Anterior cingulate cortex (tissue), 58 donors: ENCODE measurements at regions not wholly inside any gene's neighbourhood (a gene's known extent, or its start where the extent isn't known, plus 50 kb on each side); places are given as distances from the start of the nearest gene placed in this dataset.
A peak's percentile ranks its signal among the peaks of the same experiment; 100 is the strongest.

ENCODE experiments used
- DNase-seq, 58 donors: peaks; one replicate each; lab custom pipeline; 2025; lab: John Stamatoyannopoulos, UW

DNA sequence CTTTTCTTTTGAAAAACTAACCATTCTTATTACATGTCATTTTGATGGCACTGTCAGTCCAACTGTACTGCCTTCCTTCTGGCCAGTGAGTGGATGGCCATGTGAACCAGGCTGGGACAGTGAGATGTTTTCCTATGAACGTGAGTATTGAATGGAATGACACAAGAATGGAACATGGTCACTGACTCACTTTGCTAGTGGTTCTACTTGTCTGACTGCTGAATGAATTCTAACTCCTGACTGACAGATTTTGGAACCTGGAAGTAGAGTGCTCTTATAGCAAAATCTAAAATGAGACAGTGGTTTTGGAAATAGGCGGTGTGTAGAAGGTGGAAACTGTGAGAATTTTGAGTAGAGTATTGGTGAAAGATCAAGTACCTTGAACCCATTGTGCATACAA, 606.9 kb upstream of the KCNMB2 start:
- no peak for DNase-seq

DNA sequence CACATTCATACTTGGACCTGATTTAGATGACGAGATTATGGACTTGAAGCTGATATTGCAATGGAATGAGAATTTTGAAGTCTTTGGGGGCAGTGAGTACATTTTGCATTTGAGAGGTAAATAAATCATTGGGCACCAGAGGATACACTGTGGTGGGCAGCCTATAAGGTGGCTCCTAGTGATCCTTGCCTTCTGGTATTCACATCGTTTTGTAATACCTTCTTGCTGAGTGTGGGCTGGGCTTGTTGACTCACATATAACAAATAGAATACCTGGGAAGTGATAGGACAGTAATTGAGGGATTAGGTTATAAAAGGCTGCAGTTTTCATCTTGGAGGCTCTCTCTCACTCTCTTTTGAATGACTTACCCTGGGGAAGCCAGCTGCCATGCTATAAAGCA, 605.5 kb upstream of the KCNMB2 start:
- no peak for DNase-seq

DNA sequence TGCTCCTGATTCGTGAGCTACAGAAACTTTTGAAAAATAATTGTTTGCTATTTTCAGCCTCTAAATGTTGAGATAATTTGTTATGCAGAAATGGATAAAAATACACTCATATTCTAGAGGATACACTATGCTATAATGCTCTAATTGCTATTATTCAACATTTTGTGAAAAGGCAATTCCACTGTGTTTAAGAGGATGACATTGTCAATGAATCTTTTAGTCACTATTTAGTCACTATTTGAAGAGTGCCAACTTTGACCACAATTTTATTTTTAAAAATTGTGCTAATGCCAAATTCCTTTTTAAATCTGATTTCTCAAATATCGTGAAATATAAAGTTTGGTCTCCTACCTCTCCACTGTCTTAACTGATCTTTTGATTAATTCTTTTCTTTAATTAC, 604.9 kb upstream of the KCNMB2 start:
- DNase-seq = no peak

DNA sequence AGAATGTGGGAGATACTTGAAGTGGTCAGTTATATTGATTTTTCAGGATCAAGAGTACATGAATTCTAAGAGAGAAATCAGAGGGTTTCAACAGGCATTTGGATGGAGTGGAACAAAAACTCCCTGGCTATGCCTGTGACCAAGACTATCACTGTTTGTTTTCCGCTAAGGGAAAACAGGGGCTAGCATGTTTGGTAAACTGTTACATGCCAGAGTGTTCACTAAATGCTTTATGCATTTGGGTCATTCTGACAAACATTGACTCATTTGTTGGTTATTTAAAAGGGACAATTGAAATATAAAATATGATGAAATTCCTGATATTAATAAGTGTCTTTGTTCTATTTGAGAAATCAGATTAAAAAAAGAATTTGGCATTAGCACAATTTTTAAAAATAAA, 603.9 kb upstream of the KCNMB2 start:
- DNase-seq = no peak

DNA sequence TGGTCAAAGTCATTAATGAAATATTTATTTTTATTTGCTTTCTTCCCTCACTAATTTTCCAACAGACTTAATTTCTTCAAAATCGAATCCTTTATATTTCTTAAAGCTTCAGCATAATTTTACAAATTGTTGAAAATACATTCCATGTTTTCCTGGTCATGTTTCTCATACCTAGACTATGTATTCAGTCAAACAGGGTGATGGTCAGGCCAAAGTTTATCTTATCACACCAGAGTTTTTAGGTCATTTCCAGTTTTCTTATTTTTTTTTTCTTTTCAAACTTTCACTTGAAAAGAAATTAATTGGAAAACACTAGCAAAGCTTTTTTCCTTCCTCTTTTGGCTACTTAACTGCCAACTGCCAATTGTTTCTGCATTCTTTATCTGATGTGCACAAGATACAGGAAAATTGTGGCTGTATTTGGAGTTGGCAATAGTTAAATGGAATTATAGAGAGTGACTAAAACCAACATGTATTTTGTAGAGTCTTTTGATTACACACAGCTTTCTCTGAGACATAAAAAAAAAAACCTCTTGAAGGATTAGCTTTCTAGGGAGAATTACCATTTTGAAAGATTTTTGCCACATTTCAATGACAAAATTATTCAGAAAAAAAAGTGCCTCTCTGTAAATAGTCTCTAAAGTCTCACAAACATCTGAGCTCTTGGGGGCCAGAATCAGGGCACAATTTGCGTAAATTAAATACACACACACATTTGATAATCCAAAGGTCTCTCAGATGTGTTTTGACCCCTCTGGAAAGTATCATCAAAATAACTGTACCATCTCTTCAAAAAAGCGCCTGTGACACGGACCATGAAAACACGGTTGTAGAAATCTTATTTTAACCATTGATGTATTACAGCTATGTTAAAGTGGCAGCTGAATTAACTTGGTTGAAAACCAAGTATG, 603.2 kb upstream of the KCNMB2 start:
- DNase-seq = no peak

DNA sequence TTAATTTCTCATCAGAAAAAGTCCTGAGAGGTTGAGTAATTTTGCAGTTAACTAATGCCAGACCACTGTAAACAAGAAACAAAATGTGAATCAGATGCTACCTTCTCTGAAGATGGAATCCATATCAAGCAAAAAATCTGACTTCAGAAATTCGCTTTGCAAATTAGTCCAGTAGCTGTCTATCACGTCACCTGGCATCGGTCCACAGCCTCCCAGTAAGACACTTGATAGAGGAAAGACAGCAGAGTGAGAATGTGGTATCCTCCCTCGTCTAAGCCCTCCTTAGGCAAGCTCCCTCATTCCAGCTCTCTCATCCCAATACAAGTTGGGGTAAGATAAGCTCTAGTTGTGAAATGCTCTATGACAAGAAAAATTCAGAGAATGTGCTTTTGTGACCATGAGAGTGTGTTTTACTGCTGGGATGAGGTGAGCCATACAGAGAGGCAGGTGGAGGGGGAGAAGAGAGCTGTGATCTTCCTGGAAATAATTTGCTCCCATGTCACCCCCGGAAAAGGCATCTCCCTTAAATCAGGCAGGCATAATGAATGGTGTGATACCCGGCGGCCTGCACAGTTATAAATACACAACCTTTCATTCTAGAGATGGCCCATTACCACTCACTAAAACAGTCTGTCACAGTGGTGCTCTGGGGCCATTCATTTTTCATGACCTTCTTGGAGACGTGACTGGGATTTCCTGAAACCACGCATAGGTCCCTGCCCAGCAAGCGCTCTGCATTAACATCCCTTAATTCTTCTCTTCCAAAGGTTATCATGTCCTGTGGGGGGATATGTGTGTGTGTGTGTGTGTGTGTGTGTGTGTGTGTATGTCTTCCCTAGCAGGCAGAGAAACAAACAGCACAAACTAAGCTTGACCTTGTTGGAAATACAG, 602.0 kb upstream of the KCNMB2 start:
- DNase-seq = peak in 1 of 58 donors; percentile 0

DNA sequence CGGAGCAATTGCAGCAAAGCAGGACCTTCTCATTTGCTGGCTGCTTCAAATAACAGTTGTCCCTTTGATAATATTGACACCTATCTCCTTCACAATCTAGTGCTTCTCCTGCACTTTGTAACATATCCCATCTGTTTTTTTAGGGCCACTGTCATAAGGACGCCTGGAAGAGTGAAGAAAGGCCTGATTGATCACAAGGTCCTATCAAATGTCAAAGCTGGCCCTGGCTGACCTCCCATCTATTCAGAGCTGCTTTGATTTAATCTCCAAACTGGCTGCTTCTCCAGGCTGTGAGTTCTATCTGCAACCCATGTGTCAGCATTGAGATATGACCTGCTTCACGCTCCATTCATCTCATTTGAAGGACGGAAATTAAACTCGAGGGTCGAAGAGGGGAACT, 601.2 kb upstream of the KCNMB2 start:
- DNase-seq = no peak

DNA sequence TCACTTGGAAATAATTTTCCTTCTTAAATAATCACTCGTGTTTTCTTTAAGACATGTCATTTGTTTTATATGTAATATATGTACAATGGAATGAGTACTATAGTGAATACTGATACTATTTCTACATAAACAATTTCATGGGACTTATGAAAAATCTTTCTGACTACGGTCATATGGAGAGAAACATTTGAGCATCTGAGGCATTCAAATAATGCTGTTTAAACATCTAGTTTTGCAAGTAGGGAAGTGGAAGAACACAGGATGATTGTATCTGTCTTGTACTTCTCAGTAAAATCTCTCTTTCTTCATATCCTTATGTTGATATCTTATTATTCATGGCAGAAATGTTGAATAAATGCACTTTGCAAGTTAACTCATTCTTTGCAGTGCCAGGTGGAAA, 599.5 kb upstream of the KCNMB2 start:
- no peak for DNase-seq

DNA sequence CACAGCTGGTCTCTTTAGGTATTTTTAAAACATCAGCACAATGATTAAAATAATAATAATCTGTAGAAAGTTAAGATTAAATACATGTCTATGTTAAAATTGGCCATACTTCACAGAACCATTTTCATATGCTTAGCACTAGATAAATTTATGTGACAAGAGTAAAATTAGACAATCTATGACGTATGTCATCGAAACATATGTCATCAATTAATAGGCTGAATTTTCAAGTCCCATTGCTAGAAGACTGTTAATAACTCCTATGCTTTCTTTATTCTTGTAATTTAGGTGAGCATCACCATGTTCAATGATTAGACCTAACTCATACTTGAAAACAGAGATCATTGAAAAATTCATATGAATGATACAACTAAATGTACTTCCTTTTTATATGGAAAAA, 593.3 kb upstream of the KCNMB2 start:
- DNase-seq = no peak

DNA sequence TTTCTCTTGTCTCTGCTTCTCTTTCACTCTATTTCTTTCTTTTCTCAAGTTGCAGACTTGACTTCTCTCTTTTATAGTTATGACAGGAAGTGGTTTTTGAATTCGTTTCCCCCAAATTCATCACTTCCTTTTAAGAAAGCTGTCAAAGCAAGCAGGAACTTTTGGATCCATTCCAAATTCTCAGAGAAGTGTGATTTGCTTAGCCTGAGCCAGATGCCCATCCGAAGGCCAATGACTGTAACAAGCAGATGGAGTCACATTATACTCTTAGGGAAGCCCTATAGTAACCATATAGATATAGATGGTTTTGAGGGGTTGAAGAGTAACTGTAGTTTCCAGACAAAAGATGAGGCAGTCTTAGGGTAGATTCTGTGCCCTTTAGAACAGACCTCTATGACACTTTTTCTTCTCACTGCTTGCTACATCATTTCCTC, 592.0 kb upstream of the KCNMB2 start:
- no peak for DNase-seq

DNA sequence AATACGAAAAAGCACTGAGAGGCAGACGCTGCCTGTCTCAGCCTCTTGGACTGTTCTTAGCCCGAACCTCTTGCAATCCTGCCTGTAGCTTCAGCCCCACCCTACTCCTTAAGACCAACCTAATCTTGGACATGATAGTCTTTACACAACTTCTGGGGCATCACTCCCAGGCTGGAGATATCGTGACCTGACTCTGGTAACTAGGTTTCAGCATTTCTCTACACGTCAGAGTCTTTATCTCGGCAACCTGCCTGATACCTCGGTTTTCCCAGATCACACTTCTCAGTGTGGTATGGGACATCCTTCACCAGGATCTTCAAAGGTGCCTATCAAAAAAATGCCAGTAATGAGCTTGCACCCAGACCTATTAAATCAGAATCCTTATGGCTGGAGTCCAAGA, 590.2 kb upstream of the KCNMB2 start:
- no peak for DNase-seq

DNA sequence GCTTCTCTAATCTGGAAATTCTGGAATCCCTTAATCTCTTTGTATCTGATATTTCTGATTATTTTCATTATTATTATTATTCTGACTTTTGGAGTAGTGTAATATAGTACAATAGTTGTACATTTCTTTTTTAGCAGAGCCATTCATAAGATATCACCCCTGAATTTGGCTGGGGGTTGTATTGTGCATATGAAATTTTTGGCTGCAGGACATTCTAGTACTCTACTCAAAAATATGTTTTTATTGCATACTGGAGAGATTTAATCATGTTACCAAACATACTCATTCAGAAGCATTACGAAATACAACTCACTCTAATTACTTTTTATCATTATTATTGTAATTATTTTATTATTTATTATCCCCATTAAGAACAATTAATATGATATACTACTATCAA, 589.7 kb upstream of the KCNMB2 start:
- DNase-seq = no peak

DNA sequence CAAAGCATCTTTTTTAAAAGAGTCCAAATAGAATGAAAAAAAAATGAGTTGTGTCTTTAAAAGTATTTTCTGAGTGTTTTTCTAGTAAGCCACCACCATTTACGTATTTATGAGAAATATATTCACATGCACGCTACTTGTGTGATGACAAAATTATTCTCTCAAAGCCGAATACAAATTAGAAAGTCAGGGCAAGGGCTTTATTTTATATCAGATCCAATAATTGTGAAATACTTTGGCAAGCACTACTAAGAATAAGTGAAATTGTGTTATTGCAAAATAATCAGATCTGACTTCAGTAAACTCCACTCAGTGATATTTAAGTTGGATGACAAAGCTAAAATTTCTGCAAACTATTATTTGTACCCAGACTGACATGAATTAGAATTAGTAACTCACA, 589.3 kb upstream of the KCNMB2 start:
- no peak for DNase-seq

DNA sequence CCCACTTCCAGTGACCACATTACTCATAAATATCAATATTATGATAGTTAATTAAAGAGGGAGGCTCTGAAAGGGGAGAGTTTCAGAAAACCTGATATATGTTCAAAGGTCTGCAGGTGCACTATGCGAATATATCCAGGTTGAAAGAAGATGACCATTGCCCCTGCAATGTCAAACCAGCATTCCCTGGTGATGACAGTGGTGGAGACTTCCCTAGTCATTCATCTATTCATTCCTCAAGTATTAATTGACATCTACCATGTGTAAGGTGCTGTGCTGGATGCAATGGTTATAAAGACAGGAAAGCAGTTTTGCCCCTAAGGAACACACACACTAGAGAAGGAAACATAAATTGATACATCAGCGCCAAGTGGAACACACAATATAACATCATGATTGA, 588.3 kb upstream of the KCNMB2 start:
- DNase-seq = no peak

DNA sequence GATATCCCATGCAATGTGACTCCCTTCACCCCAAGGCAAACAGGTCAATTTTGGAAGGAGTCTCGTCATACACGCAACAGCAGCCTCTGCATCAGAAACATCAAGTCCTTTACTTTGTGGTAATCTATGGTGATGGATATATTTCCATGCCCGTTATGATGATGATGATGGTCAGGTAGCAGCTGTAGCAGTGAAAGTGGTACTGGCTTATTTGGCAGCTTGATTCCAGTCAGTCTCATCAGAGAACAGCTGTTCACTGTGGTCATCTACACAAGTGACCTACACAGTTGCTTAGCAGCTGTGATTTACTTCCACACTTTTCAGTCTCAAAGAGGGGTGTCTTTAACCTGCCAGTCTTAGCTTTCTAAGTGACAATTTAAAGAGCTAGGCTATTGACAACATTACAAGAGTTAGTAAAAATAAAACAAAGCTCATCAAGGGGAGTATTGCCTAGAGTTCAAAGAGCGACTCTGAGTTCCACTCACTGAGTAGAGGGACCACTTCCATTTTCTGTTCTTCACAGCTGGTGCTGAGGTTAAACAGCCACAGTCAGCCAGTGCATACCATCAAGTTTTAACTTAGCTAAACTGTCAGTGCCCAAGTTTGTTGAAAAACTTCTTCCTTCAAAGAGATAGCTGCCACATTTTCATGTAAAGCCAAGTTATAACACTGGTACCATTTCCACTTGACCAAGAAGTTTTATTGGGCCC, 587.4 kb upstream of the KCNMB2 start:
- DNase-seq = no peak

DNA sequence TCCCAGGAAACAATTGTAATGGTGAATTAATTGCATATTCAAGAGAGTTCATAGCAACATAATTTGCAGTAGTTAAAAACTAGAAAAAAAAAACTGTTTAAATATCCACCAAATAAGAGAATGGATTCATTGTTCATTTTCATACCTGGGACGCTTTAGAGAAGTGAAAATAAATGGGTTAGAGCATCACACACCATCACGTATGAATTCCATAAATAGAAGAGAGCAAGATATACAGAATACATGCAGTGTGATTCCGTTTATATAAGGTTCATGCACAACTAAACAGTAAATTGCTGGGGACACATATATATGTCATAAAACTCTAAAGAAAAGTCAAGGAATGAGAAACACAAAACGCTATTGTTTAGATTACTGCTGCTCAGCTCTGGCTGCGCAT, 577.0 kb upstream of the KCNMB2 start:
- no peak for DNase-seq

DNA sequence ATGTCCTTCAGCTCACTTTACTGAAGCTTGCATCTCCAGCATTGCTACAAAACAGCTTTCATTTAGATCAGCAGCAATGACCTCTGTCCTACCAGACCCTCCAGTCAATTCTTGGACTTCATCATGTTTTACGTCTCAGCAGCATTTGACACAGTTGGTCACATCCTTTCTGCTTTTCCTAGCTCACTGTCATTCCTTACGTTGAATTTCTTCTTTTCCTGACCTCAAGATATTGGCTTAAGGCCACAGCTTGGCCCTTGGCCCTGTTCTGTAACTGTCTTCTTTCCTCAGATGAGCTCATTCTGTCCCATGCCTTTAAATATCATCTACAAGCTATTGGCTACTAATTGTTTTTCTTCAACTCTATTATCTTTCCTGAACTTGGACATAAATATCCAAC, 576.2 kb upstream of the KCNMB2 start:
- no peak for DNase-seq

DNA sequence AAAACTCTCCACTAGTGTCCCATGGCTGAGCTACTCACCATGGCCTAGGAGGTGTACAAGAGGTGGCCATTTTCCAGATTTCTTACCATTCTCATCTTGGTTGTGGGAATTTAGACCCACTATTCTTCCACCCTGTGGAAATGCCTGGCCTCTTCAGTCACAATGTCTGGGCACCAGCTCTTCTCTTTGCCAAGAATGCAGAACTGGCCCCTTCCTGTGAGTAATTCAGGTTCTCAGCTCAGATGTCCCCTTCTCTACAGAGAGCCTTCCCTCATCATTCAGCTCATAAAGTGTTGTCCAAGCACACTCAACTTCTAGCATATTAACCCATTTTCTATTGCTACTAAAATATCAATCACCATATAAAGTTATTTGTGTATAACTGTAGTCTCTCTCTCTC, 575.5 kb upstream of the KCNMB2 start:
- no peak for DNase-seq

DNA sequence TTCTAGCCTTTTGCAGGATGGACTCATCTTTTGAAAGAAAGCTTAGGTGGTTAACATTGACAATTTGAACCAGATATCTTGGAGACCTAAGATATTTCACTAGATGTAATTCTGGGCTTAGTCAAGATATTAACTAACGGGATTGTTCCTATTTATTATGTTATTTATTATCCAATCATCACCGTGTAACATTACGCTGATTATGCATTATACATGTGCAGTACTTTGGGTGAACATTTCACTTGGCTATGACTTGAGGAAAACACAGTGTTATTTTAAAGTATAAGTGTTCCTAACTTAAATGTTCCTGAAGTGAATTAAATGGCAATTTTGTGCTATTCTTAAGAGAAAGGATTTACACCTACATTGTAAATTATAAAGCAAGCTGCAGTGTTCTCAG, 574.5 kb upstream of the KCNMB2 start:
- no peak for DNase-seq

DNA sequence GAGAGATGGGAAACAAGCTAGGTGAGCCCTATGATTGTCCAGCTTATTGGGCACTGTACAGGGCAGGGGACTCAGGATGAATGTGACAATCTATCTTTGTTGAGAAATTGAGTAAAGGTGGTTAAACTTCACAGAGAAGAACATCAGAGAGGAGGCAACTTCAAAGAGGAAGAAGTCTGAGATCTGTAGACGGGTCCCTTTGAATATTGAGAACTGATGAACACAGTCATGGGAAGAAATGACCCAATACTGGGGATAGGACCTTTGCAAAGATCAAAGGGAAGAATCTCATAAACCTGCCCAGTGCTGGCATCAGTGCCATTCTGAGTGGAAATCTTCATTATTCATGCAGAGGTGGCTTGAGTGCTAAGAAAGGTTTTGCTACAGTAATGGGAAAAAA, 569.7 kb upstream of the KCNMB2 start:
- DNase-seq = no peak

DNA sequence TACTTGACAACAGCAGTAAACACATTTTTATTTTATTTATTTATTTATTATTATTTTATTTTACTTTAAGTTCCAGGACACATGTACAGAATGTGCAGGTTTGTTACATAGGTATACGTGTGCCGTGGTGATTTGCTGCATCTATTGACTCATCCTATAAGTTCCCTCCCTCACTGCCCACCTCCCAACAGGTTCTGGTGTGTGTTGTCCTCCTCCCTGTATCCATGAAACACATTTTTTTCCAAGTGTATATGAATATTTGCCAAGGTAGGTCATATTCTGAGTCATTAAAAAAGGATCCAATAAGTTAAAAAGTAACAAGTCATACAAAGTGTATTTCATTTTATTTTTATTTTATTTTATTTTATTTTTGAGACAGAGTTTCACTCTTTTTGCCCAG, 567.3 kb upstream of the KCNMB2 start:
- DNase-seq = no peak
